ENCODE measurements at regions not wholly inside any gene's neighbourhood (a gene's known extent, or its start where the extent isn't known, plus 50 kb on each side); places are given as distances from the start of the nearest gene placed in this dataset.

- TF ChIP-seq CTCF (optimal IDR thresholded peaks at IDR 0.05 in 1 of 3, IDR thresholded peaks at IDR 0.05 in 1 of 3, conservative IDR thresholded peaks at IDR 0.05 in 1 of 3; ENCODE audit: extremely low read depth in 1 of 3, insufficient read depth in 2 of 3, low read length in 3 of 3) (peak in 1 of 3 experiments; percentile 43), EZH2 (IDR thresholded peaks at IDR 0.05; ENCODE audit: low read length) (no peak)
These were observed 188.4 kb upstream of the MAOA start for GRCh38 chrX:43467608-43468234.
